GM21717 (cell line): ENCODE measurements at regions not wholly inside any gene's neighbourhood (a gene's known extent, or its start where the extent isn't known, plus 50 kb on each side); places are given as distances from the start of the nearest gene placed in this dataset.

ENCODE experiments used
- ATAC-seq: cut with Tn5 transposase; IDR thresholded peaks from one replicate; pipeline ENCODE4 v1.9.1; 2021; ENCODE audit warnings: mild to moderate bottlenecking, moderate library complexity; ENCODE audit not compliant: unreplicated experiment

- ATAC-seq = no peak
Observed at GRCh38 chr2:8527676-8528075, 154.2 kb upstream of the ID2 start.

- no peak for ATAC-seq
Observed at GRCh38 chr2:8528863-8529262, 153.0 kb upstream of the ID2 start.

GRCh38 chr2:8529706-8530277, 152.1 kb upstream of the ID2 start:
- no peak for ATAC-seq

- ATAC-seq = no peak
Observed at GRCh38 chr2:8531481-8531880, 150.4 kb upstream of the ID2 start.

- ATAC-seq = no peak
Observed at GRCh38 chr2:8532438-8532837, 149.4 kb upstream of the ID2 start.

GRCh38 chr2:8533923-8534322, 147.9 kb upstream of the ID2 start:
- ATAC-seq = no peak

GRCh38 chr2:8534386-8534728, 147.5 kb upstream of the ID2 start:
- ATAC-seq = no peak

GRCh38 chr2:8534729-8535468, 147.0 kb upstream of the ID2 start:
- no peak for ATAC-seq

- ATAC-seq = no peak
Observed at GRCh38 chr2:8535469-8535795, 146.4 kb upstream of the ID2 start.

- ATAC-seq = no peak
Observed at GRCh38 chr2:8535821-8536685, 145.8 kb upstream of the ID2 start.

- ATAC-seq = no peak
Observed at GRCh38 chr2:8536686-8537561, 144.9 kb upstream of the ID2 start.

- no peak for ATAC-seq
Observed at GRCh38 chr2:8537562-8538155, 144.2 kb upstream of the ID2 start.

- ATAC-seq = no peak
Observed at GRCh38 chr2:8538531-8538930, 143.3 kb upstream of the ID2 start.

GRCh38 chr2:8538931-8539621, 142.8 kb upstream of the ID2 start:
- ATAC-seq = no peak

- ATAC-seq = no peak
Observed at GRCh38 chr2:8539743-8540551, 141.9 kb upstream of the ID2 start.

- ATAC-seq = no peak
Observed at GRCh38 chr2:8540552-8541055, 141.3 kb upstream of the ID2 start.

- no peak for ATAC-seq
Observed at GRCh38 chr2:8541223-8541622, 140.6 kb upstream of the ID2 start.

- ATAC-seq = no peak
Observed at GRCh38 chr2:8541636-8542035, 140.2 kb upstream of the ID2 start.

GRCh38 chr2:8542381-8543059, 139.3 kb upstream of the ID2 start:
- ATAC-seq = no peak
